HCT116 (cell line): ENCODE measurements at regions not wholly inside any gene's neighbourhood (a gene's known extent, or its start where the extent isn't known, plus 50 kb on each side); places are given as distances from the start of the nearest gene placed in this dataset.

Source experiments
- CEBPB ChIP-seq: IDR thresholded peaks from 2 replicates; pipeline ENCODE4 v1.6.1; 2012; ENCODE audit warnings: low read depth
- EZH2 ChIP-seq: fragments of 200-600 bp; sonication (generic); IDR thresholded peaks from 2 replicates; pipeline ENCODE4 v1.6.1; 2017; ENCODE audit warnings: antibody characterized with exemption, mixed run types
- FOSL1 ChIP-seq: IDR thresholded peaks from 2 replicates; pipeline ENCODE4 v1.6.1; 2012; ENCODE audit warnings: low read depth
- POLR2A ChIP-seq: IDR thresholded peaks from 2 replicates; pipeline ENCODE4 v1.7.0; 2011; ENCODE audit warnings: borderline replicate concordance; ENCODE audit not compliant: insufficient read depth, insufficient read length; ENCODE audit errors: extremely low read depth
- TF ChIP-seq, protein P1 (sequence below), 3 experiments: fragments of 200-600 bp in 1 of 3; sonication (generic) in 1 of 3; IDR thresholded peaks in 2 of 3; conservative IDR thresholded peaks in 1 of 3; 2 replicates each; pipeline ENCODE4 v1.5.1; 2012 to 2017; ENCODE audit warnings: low read depth in 2 of 3, low read length in 2 of 3, antibody characterized with exemption in 1 of 3, borderline replicate concordance in 1 of 3, control low read depth in 1 of 3, mild to moderate bottlenecking in 1 of 3, mixed read lengths in 1 of 3, mixed run types in 1 of 3, moderate library complexity in 1 of 3; ENCODE audit not compliant: insufficient read depth in 1 of 3
- TF ChIP-seq, protein P2 (sequence below): IDR thresholded peaks from 2 replicates; pipeline ENCODE4 v1.6.1; 2012
- TF ChIP-seq, protein P3 (sequence below): IDR thresholded peaks from 2 replicates; pipeline ENCODE4 v1.6.1; 2012

DNA sequence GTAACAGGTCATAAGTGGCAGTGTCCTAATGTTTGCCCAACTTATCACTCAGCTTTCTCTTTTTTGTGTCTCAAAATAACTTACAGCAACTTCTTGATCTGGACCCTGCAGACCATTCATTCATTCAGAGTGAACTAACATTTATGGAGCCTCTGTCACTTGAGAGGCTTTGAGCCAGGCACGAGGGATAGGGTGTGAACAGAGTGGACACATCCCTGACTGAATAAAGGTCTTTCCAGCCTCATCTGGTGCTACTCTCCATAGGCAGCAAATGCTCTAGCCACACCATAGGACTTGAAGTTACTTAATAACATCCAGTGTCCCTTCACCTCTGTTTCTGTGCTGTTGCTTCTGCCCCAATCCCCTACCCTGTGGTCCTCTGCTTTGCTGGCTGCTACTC is 212.1 kb upstream of the FBN2 start:
- TF ChIP-seq POLR2A, result no peak
- TF ChIP-seq, protein P1, sequence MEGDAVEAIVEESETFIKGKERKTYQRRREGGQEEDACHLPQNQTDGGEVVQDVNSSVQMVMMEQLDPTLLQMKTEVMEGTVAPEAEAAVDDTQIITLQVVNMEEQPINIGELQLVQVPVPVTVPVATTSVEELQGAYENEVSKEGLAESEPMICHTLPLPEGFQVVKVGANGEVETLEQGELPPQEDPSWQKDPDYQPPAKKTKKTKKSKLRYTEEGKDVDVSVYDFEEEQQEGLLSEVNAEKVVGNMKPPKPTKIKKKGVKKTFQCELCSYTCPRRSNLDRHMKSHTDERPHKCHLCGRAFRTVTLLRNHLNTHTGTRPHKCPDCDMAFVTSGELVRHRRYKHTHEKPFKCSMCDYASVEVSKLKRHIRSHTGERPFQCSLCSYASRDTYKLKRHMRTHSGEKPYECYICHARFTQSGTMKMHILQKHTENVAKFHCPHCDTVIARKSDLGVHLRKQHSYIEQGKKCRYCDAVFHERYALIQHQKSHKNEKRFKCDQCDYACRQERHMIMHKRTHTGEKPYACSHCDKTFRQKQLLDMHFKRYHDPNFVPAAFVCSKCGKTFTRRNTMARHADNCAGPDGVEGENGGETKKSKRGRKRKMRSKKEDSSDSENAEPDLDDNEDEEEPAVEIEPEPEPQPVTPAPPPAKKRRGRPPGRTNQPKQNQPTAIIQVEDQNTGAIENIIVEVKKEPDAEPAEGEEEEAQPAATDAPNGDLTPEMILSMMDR (IDR thresholded peaks at IDR 0.05 in 2 of 3, conservative IDR thresholded peaks at IDR 0.05 in 1 of 3; ENCODE audit: borderline replicate concordance in 1 of 3, insufficient read depth in 1 of 3, low read depth in 2 of 3, low read length in 2 of 3), result no peak
- no peak for TF ChIP-seq EZH2
- TF ChIP-seq, protein P2, sequence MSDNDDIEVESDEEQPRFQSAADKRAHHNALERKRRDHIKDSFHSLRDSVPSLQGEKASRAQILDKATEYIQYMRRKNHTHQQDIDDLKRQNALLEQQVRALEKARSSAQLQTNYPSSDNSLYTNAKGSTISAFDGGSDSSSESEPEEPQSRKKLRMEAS, result no peak
- TF ChIP-seq, protein P3, sequence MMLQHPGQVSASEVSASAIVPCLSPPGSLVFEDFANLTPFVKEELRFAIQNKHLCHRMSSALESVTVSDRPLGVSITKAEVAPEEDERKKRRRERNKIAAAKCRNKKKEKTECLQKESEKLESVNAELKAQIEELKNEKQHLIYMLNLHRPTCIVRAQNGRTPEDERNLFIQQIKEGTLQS, result no peak
- no peak for TF ChIP-seq CEBPB
- TF ChIP-seq FOSL1, result no peak
